ENCODE measurements at regions not wholly inside any gene's neighbourhood (a gene's known extent, or its start where the extent isn't known, plus 50 kb on each side); places are given as distances from the start of the nearest gene placed in this dataset.

DNA sequence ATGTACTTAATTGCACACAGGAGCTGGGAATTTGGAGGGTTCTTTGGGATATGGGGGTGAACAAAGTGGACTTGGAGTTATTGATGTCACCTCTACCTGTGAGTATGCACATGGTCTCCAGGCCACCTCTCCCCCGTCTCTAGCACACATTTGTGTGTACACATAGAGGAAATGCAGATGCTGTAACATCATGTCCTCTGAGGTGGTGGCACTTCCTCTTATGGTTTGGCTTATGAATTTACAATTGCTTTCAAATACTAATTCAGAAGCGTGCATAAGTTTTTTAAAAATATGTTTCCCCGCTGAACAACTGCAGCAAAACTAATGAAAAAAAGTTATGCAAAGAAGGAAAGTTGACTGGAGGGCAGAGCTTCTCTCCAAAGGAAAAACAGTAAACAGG lies 152.0 kb upstream of the TENM4 start:
- TF ChIP-seq, protein P1, sequence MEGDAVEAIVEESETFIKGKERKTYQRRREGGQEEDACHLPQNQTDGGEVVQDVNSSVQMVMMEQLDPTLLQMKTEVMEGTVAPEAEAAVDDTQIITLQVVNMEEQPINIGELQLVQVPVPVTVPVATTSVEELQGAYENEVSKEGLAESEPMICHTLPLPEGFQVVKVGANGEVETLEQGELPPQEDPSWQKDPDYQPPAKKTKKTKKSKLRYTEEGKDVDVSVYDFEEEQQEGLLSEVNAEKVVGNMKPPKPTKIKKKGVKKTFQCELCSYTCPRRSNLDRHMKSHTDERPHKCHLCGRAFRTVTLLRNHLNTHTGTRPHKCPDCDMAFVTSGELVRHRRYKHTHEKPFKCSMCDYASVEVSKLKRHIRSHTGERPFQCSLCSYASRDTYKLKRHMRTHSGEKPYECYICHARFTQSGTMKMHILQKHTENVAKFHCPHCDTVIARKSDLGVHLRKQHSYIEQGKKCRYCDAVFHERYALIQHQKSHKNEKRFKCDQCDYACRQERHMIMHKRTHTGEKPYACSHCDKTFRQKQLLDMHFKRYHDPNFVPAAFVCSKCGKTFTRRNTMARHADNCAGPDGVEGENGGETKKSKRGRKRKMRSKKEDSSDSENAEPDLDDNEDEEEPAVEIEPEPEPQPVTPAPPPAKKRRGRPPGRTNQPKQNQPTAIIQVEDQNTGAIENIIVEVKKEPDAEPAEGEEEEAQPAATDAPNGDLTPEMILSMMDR (IDR thresholded peaks at IDR 0.05) = no peak
- no peak for ATAC-seq

DNA sequence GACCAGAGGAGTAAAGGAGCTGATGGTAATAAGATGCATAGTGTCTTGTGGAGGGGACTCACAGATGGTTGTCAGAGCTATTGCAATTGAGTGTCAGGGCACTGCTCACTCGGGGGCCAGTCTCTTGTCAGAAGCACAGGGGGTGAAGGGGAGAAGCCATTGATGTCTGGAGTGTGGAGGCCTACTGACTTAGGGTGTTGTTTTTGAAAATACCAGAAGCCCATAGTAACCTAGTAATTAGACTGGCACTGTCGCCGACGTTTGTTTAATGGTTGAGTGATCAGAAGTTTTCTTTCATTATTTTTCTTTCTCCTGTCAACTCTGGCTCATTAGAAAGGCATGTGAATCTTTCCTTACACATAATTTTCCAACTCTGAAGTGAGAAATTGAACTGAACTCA lies 151.6 kb upstream of the TENM4 start:
- no peak for ATAC-seq
- Histone ChIP-seq H3K4me3 (no peak overlapping the region), H3K9me3 (no peaks in the 10 kb centered on the region), H3K4me1 (no peaks in the 10 kb centered on the region), H3K27me3 (ENCODE audit: low read depth) (no peaks in the 10 kb centered on the region), H3K36me3 (no peaks in the 10 kb centered on the region), H3K27ac (no peak overlapping the region)
- TF ChIP-seq, protein P1 (IDR thresholded peaks at IDR 0.05) = no peak
- intact Hi-C loops (cut with DNase I) = no loop called here
- DNase-seq = no peak

More for the DNA sequence above, 152.0 kb upstream of the TENM4 start:
- no peaks in the 10 kb centered on the region for H3K36me3 ChIP-seq
- no peak overlapping the region for H3K27ac ChIP-seq
- no peaks in the 10 kb centered on the region for H3K27me3 ChIP-seq (ENCODE audit: low read depth)
- H3K4me3 ChIP-seq = no peak overlapping the region
- H3K4me1 ChIP-seq = no peaks in the 10 kb centered on the region
- no peak for DNase-seq
- intact Hi-C loops (cut with DNase I) = no loop called here
- no peaks in the 10 kb centered on the region for H3K9me3 ChIP-seq

DNA sequence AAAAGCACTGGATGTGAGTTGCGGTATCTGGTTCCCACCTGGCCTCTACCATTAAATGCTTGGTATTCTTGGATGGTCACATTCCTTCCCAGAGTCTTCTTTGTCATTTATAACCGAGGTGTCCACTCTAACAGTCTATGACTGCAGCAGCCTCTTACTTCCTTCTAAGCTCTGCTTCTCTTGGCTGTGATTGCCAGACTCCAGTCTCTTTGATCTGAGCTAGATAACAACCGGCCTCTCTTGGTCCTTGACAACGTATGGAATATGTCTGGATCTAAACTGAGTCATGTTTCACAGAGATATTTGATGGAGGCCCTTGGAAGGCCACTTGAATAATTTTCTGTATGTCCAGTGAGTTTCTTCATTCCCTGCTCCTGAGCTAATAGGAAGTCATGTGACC lies 141.6 kb upstream of the TENM4 start:
- no peak overlapping the region for H3K27ac ChIP-seq
- H3K9me3 ChIP-seq = no peaks in the 10 kb centered on the region
- H3K4me3 ChIP-seq = no peak overlapping the region
- no peak for DNase-seq
- TF ChIP-seq, protein P1 (IDR thresholded peaks at IDR 0.05) = no peak
- H3K36me3 ChIP-seq = no peaks in the 10 kb centered on the region
- H3K27me3 ChIP-seq (ENCODE audit: low read depth) = peaks cover 3% of the 10 kb centered on the region
- intact Hi-C loops (cut with DNase I) = no loop called here
- no peaks in the 10 kb centered on the region for H3K4me1 ChIP-seq
- no peak for ATAC-seq

DNA sequence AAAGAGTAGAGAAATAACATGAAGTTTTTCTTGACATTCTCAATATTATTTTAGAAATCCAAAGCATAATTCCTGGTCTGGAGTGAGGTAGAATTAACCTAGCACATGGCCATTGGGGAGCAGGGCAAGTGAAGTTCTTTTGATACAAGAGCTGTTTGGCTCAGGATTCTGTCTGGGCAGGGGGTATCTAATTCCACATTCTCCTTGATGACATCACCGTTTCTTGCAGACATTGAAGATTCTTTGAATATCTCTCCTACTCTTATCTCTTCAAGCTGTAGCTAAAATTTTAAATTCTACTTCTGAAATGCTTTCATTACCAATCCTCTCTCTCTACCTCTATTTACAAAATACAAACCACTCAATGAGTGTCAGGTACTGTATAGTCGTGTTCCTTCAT lies 138.2 kb upstream of the TENM4 start:
- DNase-seq = no peak
- H3K9me3 ChIP-seq = no peaks in the 10 kb centered on the region
- ATAC-seq = no peak
- H3K4me1 ChIP-seq = no peaks in the 10 kb centered on the region
- intact Hi-C loops (cut with DNase I) = no loop called here
- no peaks in the 10 kb centered on the region for H3K27me3 ChIP-seq (ENCODE audit: low read depth)
- TF ChIP-seq, protein P1 (IDR thresholded peaks at IDR 0.05) = no peak
- H3K4me3 ChIP-seq = no peak overlapping the region
- no peak overlapping the region for H3K27ac ChIP-seq
- H3K36me3 ChIP-seq = no peaks in the 10 kb centered on the region

DNA sequence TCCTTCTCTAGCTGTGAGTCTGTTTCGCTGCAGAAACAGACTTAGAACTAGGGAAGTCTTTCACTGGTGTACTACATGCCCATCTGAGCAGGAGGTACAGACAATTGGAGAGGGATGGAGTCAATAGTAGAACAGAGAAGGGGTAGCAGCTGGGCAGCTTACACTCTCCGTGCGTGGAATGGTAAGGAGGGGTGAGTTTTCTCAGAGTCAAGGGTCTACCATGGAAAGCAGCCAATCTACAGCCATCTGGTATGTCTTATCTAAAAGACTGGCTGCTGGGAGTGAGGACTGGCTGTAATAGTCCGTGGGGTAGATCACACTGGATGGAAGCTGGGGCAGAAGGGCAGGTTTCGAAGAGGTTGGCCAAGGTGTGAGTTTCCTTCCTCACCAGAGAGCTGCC lies 137.3 kb upstream of the TENM4 start:
- no peak for DNase-seq
- no peak overlapping the region for H3K27ac ChIP-seq
- ATAC-seq = no peak
- TF ChIP-seq, protein P1 (IDR thresholded peaks at IDR 0.05) = no peak
- no peak overlapping the region for H3K4me3 ChIP-seq
- no peaks in the 10 kb centered on the region for H3K9me3 ChIP-seq
- no peaks in the 10 kb centered on the region for H3K36me3 ChIP-seq
- no peaks in the 10 kb centered on the region for H3K4me1 ChIP-seq
- intact Hi-C loops (cut with DNase I) = no loop called here
- H3K27me3 ChIP-seq (ENCODE audit: low read depth) = no peaks in the 10 kb centered on the region

DNA sequence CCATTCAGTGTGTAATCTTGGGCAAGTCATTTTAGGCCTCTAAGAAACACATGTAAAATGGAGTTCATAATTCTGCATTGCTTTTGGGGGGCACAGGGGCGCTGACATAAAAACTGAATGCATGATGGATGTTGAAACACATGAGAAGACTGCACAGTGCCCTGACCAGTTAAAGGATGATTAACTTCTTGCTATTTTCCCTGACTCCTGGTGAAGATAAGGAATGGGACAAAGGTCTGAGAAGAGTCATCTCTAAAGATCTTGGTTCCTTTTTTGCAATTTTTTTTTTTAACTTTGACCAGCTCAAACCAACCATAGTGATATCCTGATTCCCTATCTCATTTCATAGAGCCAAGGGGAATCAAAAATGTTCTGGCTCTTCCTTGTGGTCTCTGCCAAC lies 134.9 kb upstream of the TENM4 start:
- Histone ChIP-seq H3K27me3 (ENCODE audit: low read depth) (no peaks in the 10 kb centered on the region), H3K4me3 (no peak overlapping the region), H3K36me3 (no peaks in the 10 kb centered on the region), H3K4me1 (no peaks in the 10 kb centered on the region), H3K27ac (no peak overlapping the region), H3K9me3 (no peaks in the 10 kb centered on the region)
- no peak for DNase-seq
- intact Hi-C loops (cut with DNase I) = no loop called here
- TF ChIP-seq, protein P1 (IDR thresholded peaks at IDR 0.05) = no peak
- ATAC-seq = no peak

Data from lower lobe of right lung (tissue), 2 donors.